Neural progenitor cell (in vitro differentiated cells): ENCODE measurements at regions not wholly inside any gene's neighbourhood (a gene's known extent, or its start where the extent isn't known, plus 50 kb on each side); places are given as distances from the start of the nearest gene placed in this dataset.

Source experiments
- DNase-seq: peaks from one replicate; pipeline ENCODE4 v3.0.0-alpha.2; 2016; ENCODE audit warnings: low spot score
- H2AFZ ChIP-seq: fragments of 200-600 bp; sonication (generic); replicated peaks from 2 replicates; pipeline ENCODE4 v1.6.1; 2016; ENCODE audit warnings: antibody characterized with exemption
- H3F3A ChIP-seq: fragments of 200-600 bp; sonication (generic); 2 replicates; pipeline ENCODE4 v1.6.1; 2016; ENCODE audit warnings: antibody characterized with exemption, low read depth
- H3K27ac ChIP-seq: fragments of 200-600 bp; sonication (generic); 2 replicates; pipeline ENCODE4 v1.5.1; 2016; ENCODE audit warnings: mild to moderate bottlenecking
- H3K27me3 ChIP-seq: fragments of 200-600 bp; sonication (generic); 2 replicates; pipeline ENCODE4 v1.6.1; 2016; ENCODE audit warnings: mild to moderate bottlenecking, moderate library complexity
- H3K36me3 ChIP-seq: fragments of 200-600 bp; sonication (generic); 2 replicates; pipeline ENCODE4 v1.5.1; 2016
- H3K4me1 ChIP-seq: fragments of 200-600 bp; sonication (generic); 2 replicates; pipeline ENCODE4 v1.6.1; 2016; ENCODE audit warnings: mixed run types
- H3K4me2 ChIP-seq: fragments of 200-600 bp; sonication (generic); 2 replicates; pipeline ENCODE4 v1.6.1; 2016
- H3K4me3 ChIP-seq: fragments of 200-600 bp; sonication (generic); 2 replicates; pipeline ENCODE4 v1.5.1; 2016
- H3K79me2 ChIP-seq: fragments of 200-600 bp; sonication (generic); 2 replicates; pipeline ENCODE4 v1.6.1; 2016; ENCODE audit warnings: low read depth
- H3K9ac ChIP-seq: fragments of 200-600 bp; sonication (generic); 2 replicates; pipeline ENCODE4 v1.6.1; 2016
- H3K9me3 ChIP-seq: fragments of 200-600 bp; sonication (generic); 2 replicates; pipeline ENCODE4 v1.5.1; 2016; ENCODE audit warnings: low read depth
- H4K20me1 ChIP-seq: fragments of 200-600 bp; sonication (generic); 2 replicates; pipeline ENCODE4 v1.6.1; 2016; ENCODE audit warnings: low read depth
- H3K27ac Mint-ChIP-seq: 3 replicates; pipeline ENCODE4 v1.8.0; 2021; ENCODE audit warnings: mixed read lengths
- H3K27me3 Mint-ChIP-seq: 2 replicates; pipeline ENCODE4 v1.8.0; 2022; ENCODE audit warnings: low read depth, mild to moderate bottlenecking, inconsistent platforms, moderate library complexity, mixed read lengths; ENCODE audit not compliant: insufficient read depth
- H3K36me3 Mint-ChIP-seq: 3 replicates; pipeline ENCODE4 v1.8.0; 2021; ENCODE audit warnings: mixed read lengths
- H3K4me1 Mint-ChIP-seq: 3 replicates; pipeline ENCODE4 v1.8.0; 2021; ENCODE audit warnings: mixed read lengths
- H3K4me3 Mint-ChIP-seq: 3 replicates; pipeline ENCODE4 v1.8.0; 2021; ENCODE audit warnings: mild to moderate bottlenecking, moderate library complexity, mixed read lengths
- H3K9me3 Mint-ChIP-seq: 3 replicates; pipeline ENCODE4 v1.8.0; 2020; ENCODE audit warnings: mixed read lengths
- EZH2 ChIP-seq: fragments of 200-600 bp; sonication (generic); IDR thresholded peaks from 2 replicates; pipeline ENCODE4 v1.6.1; 2017; ENCODE audit warnings: antibody characterized with exemption, mild to moderate bottlenecking, moderate library complexity
- EZH2phosphoT487 ChIP-seq: fragments of 200-600 bp; sonication (generic); IDR thresholded peaks from 2 replicates; pipeline ENCODE4 v1.6.1; 2017; ENCODE audit warnings: antibody characterized with exemption
- TF ChIP-seq, protein P1 (sequence below): fragments of 200-600 bp; sonication (generic); IDR thresholded peaks from 2 replicates; pipeline ENCODE4 v1.5.1; 2017; ENCODE audit warnings: antibody characterized with exemption, mild to moderate bottlenecking

DNA sequence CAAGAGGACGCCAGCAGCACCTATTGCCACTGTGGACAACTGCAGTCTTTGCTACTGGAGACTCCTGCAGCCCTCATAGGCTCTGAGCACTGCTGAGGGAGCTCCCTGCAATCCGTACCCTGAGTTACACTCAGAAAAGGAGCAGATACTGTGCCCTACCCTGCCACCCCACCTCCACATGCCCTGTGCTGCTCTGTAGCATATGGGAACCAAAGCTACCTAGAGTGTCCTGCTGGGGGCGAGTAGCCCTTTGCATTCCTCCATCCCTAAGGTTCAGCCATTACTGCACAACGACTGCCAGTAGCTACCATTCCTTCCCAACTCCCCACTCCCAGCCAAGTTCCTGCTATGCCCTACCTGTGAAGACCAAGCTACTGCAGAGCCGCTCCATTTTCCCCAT, 90.2 kb upstream of the SNCAIP start:
- Histone ChIP-seq H3F3A (no peaks in the 10 kb centered on the region), H3K4me2 (no peak overlapping the region), H3K27ac (no peak overlapping the region), H4K20me1 (no peaks in the 10 kb centered on the region), H3K36me3 (no peaks in the 10 kb centered on the region), H3K9ac (no peak overlapping the region), H3K4me3 (no peak overlapping the region), H3K79me2 (no peaks in the 10 kb centered on the region), H2AFZ (no peak overlapping the region), H3K4me1 (no peaks in the 10 kb centered on the region), H3K27me3 (no peaks in the 10 kb centered on the region), H3K9me3 (no peaks in the 10 kb centered on the region)
- Mint-ChIP-seq H3K27ac (no peak overlapping the region), H3K4me3 (no peak overlapping the region), H3K9me3 (no peaks in the 10 kb centered on the region), H3K27me3 (no peaks in the 10 kb centered on the region), H3K4me1 (no peaks in the 10 kb centered on the region), H3K36me3 (no peaks in the 10 kb centered on the region)
- no peak for DNase-seq
- TF ChIP-seq EZH2phosphoT487 (no peak), EZH2 (no peak)
- TF ChIP-seq, protein P1, sequence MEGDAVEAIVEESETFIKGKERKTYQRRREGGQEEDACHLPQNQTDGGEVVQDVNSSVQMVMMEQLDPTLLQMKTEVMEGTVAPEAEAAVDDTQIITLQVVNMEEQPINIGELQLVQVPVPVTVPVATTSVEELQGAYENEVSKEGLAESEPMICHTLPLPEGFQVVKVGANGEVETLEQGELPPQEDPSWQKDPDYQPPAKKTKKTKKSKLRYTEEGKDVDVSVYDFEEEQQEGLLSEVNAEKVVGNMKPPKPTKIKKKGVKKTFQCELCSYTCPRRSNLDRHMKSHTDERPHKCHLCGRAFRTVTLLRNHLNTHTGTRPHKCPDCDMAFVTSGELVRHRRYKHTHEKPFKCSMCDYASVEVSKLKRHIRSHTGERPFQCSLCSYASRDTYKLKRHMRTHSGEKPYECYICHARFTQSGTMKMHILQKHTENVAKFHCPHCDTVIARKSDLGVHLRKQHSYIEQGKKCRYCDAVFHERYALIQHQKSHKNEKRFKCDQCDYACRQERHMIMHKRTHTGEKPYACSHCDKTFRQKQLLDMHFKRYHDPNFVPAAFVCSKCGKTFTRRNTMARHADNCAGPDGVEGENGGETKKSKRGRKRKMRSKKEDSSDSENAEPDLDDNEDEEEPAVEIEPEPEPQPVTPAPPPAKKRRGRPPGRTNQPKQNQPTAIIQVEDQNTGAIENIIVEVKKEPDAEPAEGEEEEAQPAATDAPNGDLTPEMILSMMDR: no peak

DNA sequence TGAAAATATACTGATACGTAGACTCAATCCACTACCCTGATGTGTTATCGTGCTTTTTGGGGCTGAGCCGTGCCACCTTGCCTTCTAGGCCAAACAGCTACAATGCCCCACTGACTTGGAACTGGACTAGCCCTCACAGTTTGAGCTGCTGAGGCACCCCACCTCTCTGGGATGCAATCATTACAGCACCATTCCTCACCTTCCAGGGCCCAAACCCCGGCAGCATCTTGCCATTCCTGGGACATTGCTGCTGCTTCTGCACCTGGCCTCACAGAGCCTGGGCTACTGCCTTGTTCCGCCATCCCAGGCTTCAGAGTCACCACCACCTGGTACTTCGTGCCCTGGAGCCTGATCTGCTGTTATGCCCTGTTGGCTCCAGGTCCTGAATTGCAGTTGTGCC, 89.5 kb upstream of the SNCAIP start:
- H3K9me3 Mint-ChIP-seq: no peaks in the 10 kb centered on the region
- H3K9ac ChIP-seq: no peak overlapping the region
- no peak overlapping the region for H3K27ac ChIP-seq
- no peak for DNase-seq
- H3K4me1 Mint-ChIP-seq: no peaks in the 10 kb centered on the region
- TF ChIP-seq EZH2 (no peak), EZH2phosphoT487 (no peak)
- TF ChIP-seq, protein P1: no peak
- H3K4me3 ChIP-seq: no peak overlapping the region
- H2AFZ ChIP-seq: no peak overlapping the region
- H3K27ac Mint-ChIP-seq: peak overlapping the region; percentile 6
- no peaks in the 10 kb centered on the region for H3K36me3 ChIP-seq
- H3K27me3 Mint-ChIP-seq: no peaks in the 10 kb centered on the region
- no peaks in the 10 kb centered on the region for H3K27me3 ChIP-seq
- H4K20me1 ChIP-seq: no peaks in the 10 kb centered on the region
- H3K79me2 ChIP-seq: no peaks in the 10 kb centered on the region
- H3K4me3 Mint-ChIP-seq: no peak overlapping the region
- H3K4me1 ChIP-seq: no peaks in the 10 kb centered on the region
- H3K36me3 Mint-ChIP-seq: no peaks in the 10 kb centered on the region
- H3K4me2 ChIP-seq: no peak overlapping the region
- no peaks in the 10 kb centered on the region for H3F3A ChIP-seq
- no peaks in the 10 kb centered on the region for H3K9me3 ChIP-seq

DNA sequence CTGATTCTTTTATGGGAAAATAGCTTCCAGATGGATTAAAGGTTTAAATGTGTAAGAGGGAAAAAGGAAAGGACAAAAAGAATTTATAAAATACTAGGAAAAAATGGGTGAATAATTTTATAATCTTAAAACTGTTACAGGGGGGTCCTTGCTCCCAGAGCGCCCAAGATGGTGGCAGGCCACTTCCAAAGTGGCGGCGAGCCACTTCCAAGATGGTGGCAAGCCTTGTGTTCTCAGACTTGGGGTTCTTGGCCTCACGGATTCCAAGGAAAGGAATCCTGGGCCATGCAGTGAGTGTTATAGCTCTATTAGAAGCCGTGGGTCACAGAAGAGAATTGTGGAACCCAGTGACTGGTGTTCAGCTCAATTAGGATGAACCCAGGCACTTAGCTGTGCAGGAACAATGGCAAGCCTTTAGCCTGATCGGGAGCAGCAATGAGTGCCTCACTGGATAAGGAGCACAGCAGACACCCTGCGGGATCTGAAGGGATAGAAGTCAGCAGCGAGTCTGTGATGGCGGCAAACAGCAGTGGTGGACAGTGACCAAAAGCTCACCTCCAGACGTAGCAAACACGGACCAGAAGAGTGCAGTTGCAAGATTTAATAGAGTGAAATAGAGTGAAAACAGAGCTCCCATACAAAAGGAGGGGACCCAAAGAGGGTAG, 83.2 kb upstream of the SNCAIP start:
- Histone ChIP-seq H3K36me3 (no peaks in the 10 kb centered on the region), H3K4me2 (no peak overlapping the region), H4K20me1 (no peaks in the 10 kb centered on the region), H3K27me3 (no peaks in the 10 kb centered on the region), H3K4me1 (no peaks in the 10 kb centered on the region), H2AFZ (peak overlapping the region; percentile 90), H3K9ac (no peak overlapping the region), H3K79me2 (no peaks in the 10 kb centered on the region), H3K4me3 (no peak overlapping the region), H3K9me3 (no peaks in the 10 kb centered on the region), H3F3A (no peaks in the 10 kb centered on the region), H3K27ac (no peak overlapping the region)
- TF ChIP-seq, protein P1: no peak
- no peak for TF ChIP-seq EZH2
- no peak for TF ChIP-seq EZH2phosphoT487
- Mint-ChIP-seq H3K9me3 (no peaks in the 10 kb centered on the region), H3K4me1 (no peaks in the 10 kb centered on the region), H3K36me3 (no peaks in the 10 kb centered on the region), H3K27ac (no peak overlapping the region), H3K27me3 (no peaks in the 10 kb centered on the region), H3K4me3 (no peak overlapping the region)
- no peak for DNase-seq
